Lower leg skin (tissue), 3 donors: ENCODE measurements at regions not wholly inside any gene's neighbourhood (a gene's known extent, or its start where the extent isn't known, plus 50 kb on each side); places are given as distances from the start of the nearest gene placed in this dataset.

Experiments used
- POLR2A ChIP-seq, 2 donors: fragments of 450-650 bp; IDR thresholded peaks; one replicate each; pipeline ENCODE4 v1.6.1; 2016 to 2017; ENCODE audit warnings: antibody characterized with exemption in 2 of 2, mild to moderate bottlenecking in 1 of 2, moderate library complexity in 1 of 2
- TF ChIP-seq, protein P1 (sequence below), 3 donors: fragments of 450-650 bp; IDR thresholded peaks; one replicate each; pipeline ENCODE4 v1.5.1; 2016; ENCODE audit warnings: antibody characterized with exemption in 3 of 3, mild to moderate bottlenecking in 3 of 3, moderate library complexity in 2 of 3

DNA sequence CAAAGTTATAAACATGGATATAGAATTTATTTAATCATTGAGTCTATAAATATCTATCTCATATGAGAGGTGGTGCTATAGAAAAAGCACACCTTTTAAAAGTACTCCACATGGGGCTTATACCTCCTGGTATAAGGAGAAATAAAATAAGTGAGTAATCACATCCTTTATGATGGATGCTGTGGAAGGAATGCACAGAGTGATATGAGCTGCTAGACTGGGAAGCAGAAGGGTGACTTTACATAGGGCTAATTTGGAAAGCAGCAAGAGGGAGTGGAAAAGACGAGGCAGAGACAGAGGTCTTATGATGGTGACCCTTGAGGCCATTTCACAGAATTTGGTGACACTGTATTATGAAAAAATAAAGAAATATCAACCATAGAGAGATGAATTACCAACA is 59.4 kb upstream of the AHR start:
- TF ChIP-seq, protein P1, sequence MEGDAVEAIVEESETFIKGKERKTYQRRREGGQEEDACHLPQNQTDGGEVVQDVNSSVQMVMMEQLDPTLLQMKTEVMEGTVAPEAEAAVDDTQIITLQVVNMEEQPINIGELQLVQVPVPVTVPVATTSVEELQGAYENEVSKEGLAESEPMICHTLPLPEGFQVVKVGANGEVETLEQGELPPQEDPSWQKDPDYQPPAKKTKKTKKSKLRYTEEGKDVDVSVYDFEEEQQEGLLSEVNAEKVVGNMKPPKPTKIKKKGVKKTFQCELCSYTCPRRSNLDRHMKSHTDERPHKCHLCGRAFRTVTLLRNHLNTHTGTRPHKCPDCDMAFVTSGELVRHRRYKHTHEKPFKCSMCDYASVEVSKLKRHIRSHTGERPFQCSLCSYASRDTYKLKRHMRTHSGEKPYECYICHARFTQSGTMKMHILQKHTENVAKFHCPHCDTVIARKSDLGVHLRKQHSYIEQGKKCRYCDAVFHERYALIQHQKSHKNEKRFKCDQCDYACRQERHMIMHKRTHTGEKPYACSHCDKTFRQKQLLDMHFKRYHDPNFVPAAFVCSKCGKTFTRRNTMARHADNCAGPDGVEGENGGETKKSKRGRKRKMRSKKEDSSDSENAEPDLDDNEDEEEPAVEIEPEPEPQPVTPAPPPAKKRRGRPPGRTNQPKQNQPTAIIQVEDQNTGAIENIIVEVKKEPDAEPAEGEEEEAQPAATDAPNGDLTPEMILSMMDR (IDR thresholded peaks at IDR 0.05), result no peak
- no peak for TF ChIP-seq POLR2A (IDR thresholded peaks at IDR 0.05)
